ENCODE measurements at regions not wholly inside any gene's neighbourhood (a gene's known extent, or its start where the extent isn't known, plus 50 kb on each side); places are given as distances from the start of the nearest gene placed in this dataset.

DNA sequence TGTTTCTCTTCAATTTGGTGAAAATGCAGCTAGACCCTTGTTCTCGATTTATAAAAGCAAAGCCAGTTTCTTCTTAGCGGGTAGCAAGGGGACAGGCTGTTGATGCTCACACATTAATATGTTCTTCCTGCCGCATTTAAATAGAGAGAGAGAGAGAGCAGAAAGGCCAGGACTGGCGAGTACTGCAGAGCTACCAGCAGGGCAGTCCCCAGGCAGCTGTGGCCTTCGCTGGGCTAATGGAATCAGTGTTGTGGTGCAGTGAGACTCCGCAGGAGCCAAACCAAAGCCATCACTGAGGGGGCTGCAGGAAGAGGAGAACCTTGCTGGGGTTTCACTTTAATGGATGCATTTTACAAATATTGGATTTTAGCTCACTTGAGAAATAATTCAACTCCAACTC lies 223.6 kb downstream of the ACTR3 start:
- no peak overlapping the region for H3K9ac ChIP-seq (ENCODE audit: low read length)
- H3K9me2 ChIP-seq (replicated peaks; ENCODE audit: low read length), result no peaks in the 10 kb centered on the region
- ATAC-seq (no peak), DNase-seq (no peak)
- no peaks in the 10 kb centered on the region for H3K36me3 ChIP-seq (ENCODE audit: low read depth, low read length)
- no TSS peak for BruUV-seq (replicated peaks)
- ChIA-PET CTCF (no interaction called here), POLR2A (ENCODE audit: unreplicated experiment) (no interaction called here)
- H4K20me1 ChIP-seq (ENCODE audit: low read length), result no peaks in the 10 kb centered on the region
- no peak overlapping the region for H3K4me3 ChIP-seq (ENCODE audit: low read length)
- H3K27me3 ChIP-seq (ENCODE audit: low read length), result peaks cover 76% of the 10 kb centered on the region
- H3K4me1 ChIP-seq (ENCODE audit: insufficient read depth, low read length), result no peaks in the 10 kb centered on the region
- TF ChIP-seq CTCF (conservative IDR thresholded peaks at IDR 0.05; ENCODE audit: low read depth, low read length), result no peak
- no peak for TF ChIP-seq EZH2phosphoT487 (IDR thresholded peaks at IDR 0.05; ENCODE audit: borderline replicate concordance, low read length)
- no peak for TF ChIP-seq EZH2 (IDR thresholded peaks at IDR 0.05; ENCODE audit: low read length, unreplicated experiment)
- intact Hi-C loops (cut with micrococcal nuclease), result no loop called here
- no peak overlapping the region for H3K4me2 ChIP-seq (ENCODE audit: low read length)
- H3K27ac ChIP-seq (ENCODE audit: low read length), result no peak overlapping the region
- no peaks in the 10 kb centered on the region for H3K79me2 ChIP-seq (ENCODE audit: low read length)
- no peaks in the 10 kb centered on the region for H3K9me3 ChIP-seq (ENCODE audit: low read length)
- no peaks in the 10 kb centered on the region for H3F3A ChIP-seq (ENCODE audit: low read length, unreplicated experiment)
- H2AFZ ChIP-seq (ENCODE audit: low read length), result no peak overlapping the region

GRCh38 chr2:114118088-114118487 lies 228.2 kb downstream of the ACTR3 start:
- Histone ChIP-seq H3K4me3 (ENCODE audit: low read length) (no peak overlapping the region), H2AFZ (ENCODE audit: low read length) (no peak overlapping the region), H3K79me2 (ENCODE audit: low read length) (no peaks in the 10 kb centered on the region), H3F3A (ENCODE audit: low read length, unreplicated experiment) (no peaks in the 10 kb centered on the region), H3K27ac (ENCODE audit: low read length) (no peak overlapping the region), H3K9me3 (ENCODE audit: low read length) (no peaks in the 10 kb centered on the region), H3K9ac (ENCODE audit: low read length) (no peak overlapping the region), H3K4me1 (ENCODE audit: insufficient read depth, low read length) (no peaks in the 10 kb centered on the region), H3K27me3 (ENCODE audit: low read length) (peaks cover 76% of the 10 kb centered on the region), H3K4me2 (ENCODE audit: low read length) (no peak overlapping the region), H4K20me1 (ENCODE audit: low read length) (no peaks in the 10 kb centered on the region), H3K36me3 (ENCODE audit: low read depth, low read length) (no peaks in the 10 kb centered on the region), H3K9me2 (replicated peaks; ENCODE audit: low read length) (no peaks in the 10 kb centered on the region)
- CTCF ChIA-PET, result no interaction called here
- intact Hi-C loops (cut with micrococcal nuclease), result no loop called here
- DNase-seq, result no peak
- ATAC-seq, result no peak
- BruUV-seq (replicated peaks), result no TSS peak
- POLR2A ChIA-PET (ENCODE audit: unreplicated experiment), result no interaction called here
- TF ChIP-seq EZH2phosphoT487 (IDR thresholded peaks at IDR 0.05; ENCODE audit: borderline replicate concordance, low read length) (no peak), CTCF (conservative IDR thresholded peaks at IDR 0.05; ENCODE audit: low read depth, low read length) (no peak), EZH2 (IDR thresholded peaks at IDR 0.05; ENCODE audit: low read length, unreplicated experiment) (no peak)

DNA sequence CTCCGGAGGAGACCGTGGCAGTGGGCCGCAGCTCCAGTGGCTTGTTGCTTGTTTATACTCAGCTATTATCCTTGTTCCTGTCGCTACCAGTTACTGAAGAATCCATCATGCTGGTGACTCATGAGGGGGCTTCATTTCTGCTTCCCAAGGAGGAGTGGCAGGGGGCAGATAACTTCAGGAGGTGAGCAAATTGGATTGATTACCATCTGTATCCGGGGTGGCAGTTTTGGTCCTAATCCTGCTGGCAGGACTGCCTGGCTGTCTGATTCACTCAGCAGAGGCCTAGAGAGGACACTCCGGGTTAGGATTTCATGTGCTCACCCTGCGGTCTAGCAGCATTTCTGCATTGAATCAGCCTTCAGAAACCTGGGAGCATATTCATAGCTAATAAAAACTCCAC lies 230.0 kb downstream of the ACTR3 start:
- Histone ChIP-seq H2AFZ (ENCODE audit: low read length) (no peak overlapping the region), H3K9me3 (ENCODE audit: low read length) (no peaks in the 10 kb centered on the region), H3F3A (ENCODE audit: low read length, unreplicated experiment) (no peaks in the 10 kb centered on the region), H3K9me2 (replicated peaks; ENCODE audit: low read length) (no peaks in the 10 kb centered on the region), H3K4me3 (ENCODE audit: low read length) (no peak overlapping the region), H3K9ac (ENCODE audit: low read length) (no peak overlapping the region), H4K20me1 (ENCODE audit: low read length) (no peaks in the 10 kb centered on the region), H3K27ac (ENCODE audit: low read length) (no peak overlapping the region), H3K4me2 (ENCODE audit: low read length) (no peak overlapping the region), H3K4me1 (ENCODE audit: insufficient read depth, low read length) (no peaks in the 10 kb centered on the region), H3K36me3 (ENCODE audit: low read depth, low read length) (no peaks in the 10 kb centered on the region), H3K27me3 (ENCODE audit: low read length) (peaks cover 63% of the 10 kb centered on the region), H3K79me2 (ENCODE audit: low read length) (no peaks in the 10 kb centered on the region)
- CTCF ChIA-PET, result no interaction called here
- POLR2A ChIA-PET (ENCODE audit: unreplicated experiment), result no interaction called here
- intact Hi-C loops (cut with micrococcal nuclease), result no loop called here
- DNase-seq (no peak), ATAC-seq (no peak)
- BruUV-seq (replicated peaks), result no TSS peak
- no peak for TF ChIP-seq EZH2 (IDR thresholded peaks at IDR 0.05; ENCODE audit: low read length, unreplicated experiment)
- no peak for TF ChIP-seq EZH2phosphoT487 (IDR thresholded peaks at IDR 0.05; ENCODE audit: borderline replicate concordance, low read length)
- TF ChIP-seq CTCF (conservative IDR thresholded peaks at IDR 0.05; ENCODE audit: low read depth, low read length), result no peak

Measured in PC-3 (cell line).